Activated naive CD8-positive, alpha-beta T cell treated with anti-CD3 and anti-CD28 coated beads, Interleukin-2, amount 50 U/mL, for 24 hours (primary cell): ENCODE measurements at regions not wholly inside any gene's neighbourhood (a gene's known extent, or its start where the extent isn't known, plus 50 kb on each side); places are given as distances from the start of the nearest gene placed in this dataset.

Source experiments
- ATAC-seq: fragments of 150-1000 bp; cut with Tn5 transposase; one replicate; pipeline ENCODE4 v1.10.0; 2021
- DNase-seq: peaks from one replicate; pipeline ENCODE4 v3.0.0; 2021
- H3K27ac Mint-ChIP-seq: one replicate; pipeline ENCODE4 v1.8.0; 2021; ENCODE audit warnings: mild to moderate bottlenecking, mixed read lengths
- H3K27me3 Mint-ChIP-seq: one replicate; pipeline ENCODE4 v1.8.0; 2021; ENCODE audit warnings: mixed read lengths
- H3K36me3 Mint-ChIP-seq: one replicate; pipeline ENCODE4 v1.8.0; 2021; ENCODE audit warnings: low read depth, mixed read lengths
- H3K4me1 Mint-ChIP-seq: one replicate; pipeline ENCODE4 v1.8.0; 2021; ENCODE audit warnings: mixed read lengths
- H3K4me3 Mint-ChIP-seq: one replicate; pipeline ENCODE4 v1.8.0; 2021; ENCODE audit warnings: mild to moderate bottlenecking, moderate library complexity, mixed read lengths
- H3K9me3 Mint-ChIP-seq: one replicate; pipeline ENCODE4 v1.8.0; 2021; ENCODE audit warnings: mixed read lengths

- Mint-ChIP-seq H3K27ac (no peak overlapping the region), H3K27me3 (no peaks in the 10 kb centered on the region), H3K4me3 (no peak overlapping the region), H3K36me3 (no peaks in the 10 kb centered on the region), H3K4me1 (no peaks in the 10 kb centered on the region), H3K9me3 (no peaks in the 10 kb centered on the region)
- ATAC-seq (no peak), DNase-seq (no peak)
These were observed 265.5 kb upstream of the C2CD4B start for GRCh38 chr15:62430552-62430951.

GRCh38 chr15:62431008-62431797, 266.1 kb upstream of the C2CD4B start:
- no peaks in the 10 kb centered on the region for H3K36me3 Mint-ChIP-seq
- no peak overlapping the region for H3K4me3 Mint-ChIP-seq
- no peaks in the 10 kb centered on the region for H3K9me3 Mint-ChIP-seq
- no peak overlapping the region for H3K27ac Mint-ChIP-seq
- ATAC-seq: no peak
- DNase-seq: no peak
- H3K4me1 Mint-ChIP-seq: no peaks in the 10 kb centered on the region
- H3K27me3 Mint-ChIP-seq: no peaks in the 10 kb centered on the region

- ATAC-seq: no peak
These were observed 266.7 kb upstream of the C2CD4B start for GRCh38 chr15:62431817-62432216.

DNA sequence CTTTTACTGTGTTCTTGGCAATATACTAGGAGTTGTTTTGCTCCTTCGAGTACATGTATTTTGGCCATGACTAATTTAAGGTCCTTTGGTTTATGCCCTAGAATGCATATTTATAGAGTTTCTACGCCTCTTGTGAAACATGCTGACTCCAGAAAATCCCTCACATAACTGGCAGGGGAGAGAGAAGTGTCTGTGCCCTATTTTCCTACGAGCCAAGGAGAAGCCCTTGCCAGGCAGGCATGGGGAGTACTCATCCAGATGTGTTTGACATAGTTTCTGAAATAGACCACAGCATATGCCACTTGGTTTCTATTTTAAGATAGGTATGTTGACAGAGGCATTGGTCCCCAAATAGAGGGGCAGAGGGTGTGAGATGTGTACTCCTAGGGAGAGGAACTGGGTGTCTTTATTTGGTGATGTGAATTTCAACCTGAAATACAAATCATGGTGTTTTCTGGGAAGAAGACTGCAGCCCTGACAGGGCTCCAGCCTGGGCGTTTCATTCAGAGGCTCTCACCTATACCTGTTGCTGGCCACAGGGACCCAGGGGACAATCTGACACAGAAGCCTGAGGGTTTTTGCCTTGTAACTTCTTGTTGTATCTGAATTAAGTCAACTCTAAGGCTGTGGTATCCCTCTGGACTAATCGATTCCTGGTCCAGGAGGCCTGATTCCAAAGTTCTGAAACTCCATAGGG, 267.8 kb upstream of the C2CD4B start:
- Mint-ChIP-seq H3K36me3 (no peaks in the 10 kb centered on the region), H3K27ac (no peak overlapping the region), H3K4me3 (no peak overlapping the region), H3K4me1 (no peaks in the 10 kb centered on the region), H3K9me3 (no peaks in the 10 kb centered on the region), H3K27me3 (no peaks in the 10 kb centered on the region)
- no peak for DNase-seq
- ATAC-seq: no peak

More at GRCh38 chr15:62431817-62432216, 266.7 kb upstream of the C2CD4B start:
- Mint-ChIP-seq H3K27ac (no peak overlapping the region), H3K4me1 (no peaks in the 10 kb centered on the region), H3K27me3 (no peaks in the 10 kb centered on the region), H3K9me3 (no peaks in the 10 kb centered on the region), H3K4me3 (no peak overlapping the region), H3K36me3 (no peaks in the 10 kb centered on the region)
- DNase-seq: no peak

DNA sequence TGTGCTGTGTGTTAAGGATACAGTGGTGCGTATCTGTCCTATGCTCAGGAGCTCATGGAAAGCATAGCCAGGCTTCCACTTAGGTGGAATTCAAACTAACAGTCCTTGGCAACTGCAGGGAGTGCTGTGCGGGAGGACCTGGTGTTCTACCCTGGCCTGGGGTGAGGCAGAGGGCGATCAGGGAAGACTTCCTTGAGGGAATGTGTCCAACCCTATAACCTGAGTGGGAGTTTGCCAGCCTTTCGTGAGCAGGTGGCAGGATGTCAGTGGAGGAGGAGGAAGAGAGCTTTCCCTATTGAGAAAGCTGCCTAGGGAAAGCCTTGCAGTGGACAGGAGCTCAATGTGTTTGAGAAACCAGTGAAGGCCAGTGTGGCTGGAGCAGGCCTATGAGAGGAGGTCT, 271.1 kb upstream of the C2CD4B start:
- Mint-ChIP-seq H3K9me3 (no peaks in the 10 kb centered on the region), H3K4me3 (no peak overlapping the region), H3K4me1 (no peaks in the 10 kb centered on the region), H3K36me3 (no peaks in the 10 kb centered on the region), H3K27me3 (no peaks in the 10 kb centered on the region), H3K27ac (no peak overlapping the region)
- ATAC-seq: no peak
- no peak for DNase-seq

DNA sequence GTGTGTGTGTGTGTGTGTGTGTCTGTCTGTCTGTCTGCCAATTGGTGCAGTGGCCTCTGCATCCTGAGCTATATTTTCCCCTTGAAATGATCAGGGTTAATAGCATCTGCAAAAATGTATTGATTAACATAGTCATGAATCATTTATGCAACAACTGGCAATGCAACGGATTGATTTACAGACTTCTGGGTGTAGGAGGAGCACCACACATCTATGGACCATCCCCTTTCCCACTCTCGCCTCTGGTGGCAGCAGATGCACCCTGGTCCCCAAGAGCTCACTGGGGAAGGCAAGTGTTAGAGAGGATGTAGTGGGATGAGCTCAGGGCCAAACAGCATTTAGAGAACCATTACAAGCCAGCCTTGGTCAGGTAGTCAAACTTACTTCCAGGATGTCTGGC, 272.7 kb upstream of the C2CD4B start:
- ATAC-seq (no peak), DNase-seq (no peak)
- Mint-ChIP-seq H3K9me3 (no peaks in the 10 kb centered on the region), H3K27me3 (no peaks in the 10 kb centered on the region), H3K27ac (no peak overlapping the region), H3K4me3 (no peak overlapping the region), H3K36me3 (no peaks in the 10 kb centered on the region), H3K4me1 (no peaks in the 10 kb centered on the region)

GRCh38 chr15:62439543-62440016, 274.5 kb upstream of the C2CD4B start:
- Mint-ChIP-seq H3K27me3 (no peaks in the 10 kb centered on the region), H3K27ac (no peak overlapping the region)
- ATAC-seq: no peak

GRCh38 chr15:62440362-62441105, 275.4 kb upstream of the C2CD4B start:
- Mint-ChIP-seq H3K27ac (no peak overlapping the region), H3K9me3 (no peaks in the 10 kb centered on the region), H3K27me3 (no peaks in the 10 kb centered on the region), H3K36me3 (no peaks in the 10 kb centered on the region), H3K4me1 (no peaks in the 10 kb centered on the region), H3K4me3 (no peak overlapping the region)
- no peak for ATAC-seq
- no peak for DNase-seq

More at GRCh38 chr15:62439543-62440016, 274.5 kb upstream of the C2CD4B start:
- no peaks in the 10 kb centered on the region for H3K9me3 Mint-ChIP-seq
- no peak overlapping the region for H3K4me3 Mint-ChIP-seq
- no peak for DNase-seq
- H3K36me3 Mint-ChIP-seq: no peaks in the 10 kb centered on the region
- H3K4me1 Mint-ChIP-seq: no peaks in the 10 kb centered on the region

GRCh38 chr15:62444104-62445022, 279.3 kb upstream of the C2CD4B start:
- Mint-ChIP-seq H3K4me3 (no peak overlapping the region), H3K36me3 (no peaks in the 10 kb centered on the region), H3K27me3 (no peaks in the 10 kb centered on the region), H3K4me1 (no peaks in the 10 kb centered on the region), H3K27ac (no peak overlapping the region), H3K9me3 (no peaks in the 10 kb centered on the region)
- ATAC-seq (no peak), DNase-seq (peak; percentile 3)

DNA sequence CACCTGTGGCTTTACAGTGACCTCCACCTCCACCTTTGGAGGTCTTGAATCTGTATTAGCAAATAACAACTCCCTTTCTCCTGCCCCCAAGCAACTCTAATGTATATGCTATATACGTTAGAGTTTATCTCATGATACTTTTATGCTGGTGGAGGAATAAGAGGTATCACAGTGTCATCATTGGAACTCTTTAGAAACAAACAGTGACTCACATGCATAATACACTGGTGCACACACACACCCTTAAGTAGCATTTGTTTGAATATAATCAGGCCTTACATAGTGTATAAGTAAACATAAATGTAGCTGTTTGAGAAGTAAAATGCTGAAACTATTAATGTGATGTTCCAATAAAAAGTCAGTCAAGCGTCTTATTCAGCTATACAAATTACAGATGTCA, 280.2 kb upstream of the C2CD4B start:
- no peaks in the 10 kb centered on the region for H3K36me3 Mint-ChIP-seq
- ATAC-seq: no peak
- no peak overlapping the region for H3K27ac Mint-ChIP-seq
- no peaks in the 10 kb centered on the region for H3K27me3 Mint-ChIP-seq
- H3K4me1 Mint-ChIP-seq: no peaks in the 10 kb centered on the region
- no peak for DNase-seq
- no peaks in the 10 kb centered on the region for H3K9me3 Mint-ChIP-seq
- H3K4me3 Mint-ChIP-seq: no peak overlapping the region

DNA sequence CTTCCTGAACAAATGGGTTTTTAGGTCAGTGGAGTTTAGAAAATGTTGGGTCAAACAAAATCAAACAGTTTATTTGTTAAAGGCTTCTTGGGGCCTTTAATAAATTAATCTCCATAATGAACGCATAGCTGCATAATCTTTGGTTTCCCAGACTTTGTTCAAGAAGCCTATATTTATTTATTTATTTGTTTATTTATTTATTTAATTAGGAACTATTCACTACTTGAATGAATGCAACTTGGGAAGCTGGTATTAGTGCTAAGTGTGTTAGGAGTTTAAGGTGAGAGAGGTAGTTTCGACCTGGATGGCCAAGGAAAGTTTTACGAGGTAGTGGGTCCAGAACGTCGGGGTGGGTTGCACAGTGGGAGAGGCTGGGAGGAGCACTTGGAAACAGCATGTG, 281.9 kb upstream of the C2CD4B start:
- no peak for ATAC-seq
- H3K4me3 Mint-ChIP-seq: no peak overlapping the region
- DNase-seq: no peak
- H3K9me3 Mint-ChIP-seq: no peaks in the 10 kb centered on the region
- no peaks in the 10 kb centered on the region for H3K27me3 Mint-ChIP-seq
- no peak overlapping the region for H3K27ac Mint-ChIP-seq
- no peaks in the 10 kb centered on the region for H3K36me3 Mint-ChIP-seq
- no peaks in the 10 kb centered on the region for H3K4me1 Mint-ChIP-seq

DNA sequence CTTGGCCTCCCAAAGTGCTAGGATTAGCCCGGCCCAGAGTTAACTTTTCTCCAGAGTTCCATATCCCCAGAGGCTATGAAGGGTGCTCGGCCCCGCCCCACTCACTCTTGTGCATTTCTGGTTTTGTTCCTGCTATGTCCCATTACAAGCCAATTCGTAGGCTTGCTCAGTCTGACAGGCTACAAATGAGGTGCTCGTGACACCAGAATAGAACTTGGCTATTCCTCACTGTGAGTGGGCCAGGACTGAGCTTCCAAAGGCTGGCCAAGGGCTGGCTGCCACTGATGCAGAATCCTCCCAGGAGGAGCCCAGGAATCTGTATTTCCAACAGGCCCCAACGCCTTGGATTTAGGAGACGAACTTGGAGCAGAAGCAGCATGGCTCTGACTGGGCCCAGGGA, 282.7 kb upstream of the C2CD4B start:
- H3K36me3 Mint-ChIP-seq: no peaks in the 10 kb centered on the region

DNA sequence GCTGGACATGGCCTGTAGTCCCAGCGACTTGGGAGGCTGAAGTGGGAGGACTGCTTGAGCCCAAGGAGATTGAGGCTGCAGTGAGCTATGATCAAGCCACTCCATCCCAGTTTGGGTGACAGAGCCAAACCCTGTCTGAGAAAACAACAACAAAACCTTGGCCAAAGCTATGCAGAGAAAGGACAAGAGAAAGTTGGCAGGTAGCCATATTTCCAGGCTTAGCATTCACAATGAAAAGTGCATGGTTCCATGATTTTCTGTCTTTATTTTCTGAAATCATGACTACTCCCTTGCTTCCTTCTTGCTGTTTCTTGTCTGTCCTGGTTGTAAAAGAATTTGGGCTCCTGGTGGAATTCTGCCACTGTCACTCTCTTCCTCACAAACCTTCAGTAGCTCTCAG, 284.6 kb upstream of the C2CD4B start:
- Mint-ChIP-seq H3K36me3 (no peaks in the 10 kb centered on the region), H3K27ac (no peak overlapping the region), H3K4me1 (no peaks in the 10 kb centered on the region), H3K9me3 (no peaks in the 10 kb centered on the region), H3K27me3 (no peaks in the 10 kb centered on the region), H3K4me3 (no peak overlapping the region)
- DNase-seq (no peak), ATAC-seq (no peak)

More for the DNA sequence above, 282.7 kb upstream of the C2CD4B start:
- Mint-ChIP-seq H3K4me1 (no peaks in the 10 kb centered on the region), H3K27me3 (no peaks in the 10 kb centered on the region), H3K9me3 (no peaks in the 10 kb centered on the region), H3K27ac (no peak overlapping the region), H3K4me3 (no peak overlapping the region)
- ATAC-seq (no peak), DNase-seq (no peak)

DNA sequence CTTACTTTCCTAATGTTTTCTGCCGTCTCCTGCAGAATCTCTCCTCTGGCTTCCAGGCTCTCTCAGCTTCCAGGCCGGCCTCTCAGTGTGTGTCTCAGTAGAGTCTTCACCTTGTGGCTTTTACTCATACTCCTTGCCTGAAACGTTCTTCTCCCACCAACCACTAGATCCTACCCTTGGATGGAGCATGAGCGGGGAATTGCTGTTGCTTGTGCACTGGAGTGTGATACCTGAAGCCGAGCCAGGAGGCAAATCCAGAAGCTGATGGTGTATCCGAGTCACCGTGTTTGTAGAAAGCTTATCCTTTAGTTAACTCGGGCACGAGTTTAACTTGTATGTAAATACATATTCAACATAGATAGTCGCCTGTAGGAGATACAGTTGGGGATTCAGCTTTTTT, 285.0 kb upstream of the C2CD4B start:
- Mint-ChIP-seq H3K36me3 (no peaks in the 10 kb centered on the region), H3K4me1 (no peaks in the 10 kb centered on the region), H3K4me3 (no peak overlapping the region), H3K27me3 (no peaks in the 10 kb centered on the region), H3K27ac (no peak overlapping the region), H3K9me3 (no peaks in the 10 kb centered on the region)
- DNase-seq: no peak
- ATAC-seq: no peak
